SH-SY5Y (cell line): ENCODE measurements at regions not wholly inside any gene's neighbourhood (a gene's known extent, or its start where the extent isn't known, plus 50 kb on each side); places are given as distances from the start of the nearest gene placed in this dataset.

Source experiments
- GATA2 ChIP-seq: IDR thresholded peaks from 2 replicates; pipeline ENCODE4 v1.6.1; 2011; ENCODE audit warnings: mild to moderate bottlenecking, low read depth, low read length
- GATA3 ChIP-seq: IDR thresholded peaks from 2 replicates; pipeline ENCODE4 v1.6.1; 2011; ENCODE audit warnings: low read depth, mild to moderate bottlenecking, low read length, moderate library complexity

- TF ChIP-seq GATA2 (no peak), GATA3 (no peak)
Measured at GRCh38 chrX:112380541-112381278, 298.1 kb upstream of the TRPC5 start.

DNA sequence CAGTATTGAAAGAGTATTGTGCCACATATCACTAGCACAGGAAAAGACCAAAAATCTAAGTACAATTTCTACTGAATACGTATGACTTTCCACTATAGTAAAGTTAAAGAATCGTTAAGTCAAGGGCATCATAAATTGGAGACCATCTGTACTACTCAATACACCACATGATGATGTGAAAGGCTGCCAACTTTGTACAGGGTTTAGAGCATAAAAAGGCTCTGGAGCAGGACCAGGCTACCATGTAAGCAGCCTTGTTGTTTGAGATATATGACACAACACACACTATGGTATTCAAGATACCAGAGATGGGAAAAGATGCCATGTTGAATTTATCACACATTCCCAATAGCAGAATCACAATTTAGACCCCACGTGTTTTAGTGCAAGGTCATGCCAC, 294.9 kb upstream of the TRPC5 start:
- TF ChIP-seq GATA2 = no peak
- no peak for TF ChIP-seq GATA3

GRCh38 chrX:112368371-112368770, 285.8 kb upstream of the TRPC5 start:
- TF ChIP-seq GATA2 = no peak
- no peak for TF ChIP-seq GATA3

- TF ChIP-seq GATA2 (no peak), GATA3 (no peak)
Measured at GRCh38 chrX:112367065-112367464, 284.5 kb upstream of the TRPC5 start.

GRCh38 chrX:112359906-112360305, 277.3 kb upstream of the TRPC5 start:
- TF ChIP-seq GATA3 = no peak
- no peak for TF ChIP-seq GATA2

DNA sequence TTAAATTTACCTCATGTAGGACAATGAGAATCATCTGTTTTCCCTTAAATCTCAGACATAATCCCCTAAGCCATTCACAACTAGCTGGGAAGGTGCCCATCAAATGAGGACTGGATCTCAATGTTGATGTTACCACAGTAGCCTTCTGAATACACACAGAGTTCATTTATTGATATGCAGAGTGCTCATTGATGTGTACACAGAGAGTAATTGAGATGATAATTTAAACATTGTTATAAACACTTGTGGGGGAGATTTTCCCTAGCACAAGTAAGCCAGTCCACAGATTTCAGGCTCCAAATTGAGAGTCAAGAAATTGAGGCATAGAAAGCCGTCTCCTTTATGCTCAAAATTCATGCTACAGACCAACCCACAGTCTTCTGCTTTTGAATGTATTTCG, 273.4 kb upstream of the TRPC5 start:
- TF ChIP-seq GATA3 = no peak
- no peak for TF ChIP-seq GATA2

DNA sequence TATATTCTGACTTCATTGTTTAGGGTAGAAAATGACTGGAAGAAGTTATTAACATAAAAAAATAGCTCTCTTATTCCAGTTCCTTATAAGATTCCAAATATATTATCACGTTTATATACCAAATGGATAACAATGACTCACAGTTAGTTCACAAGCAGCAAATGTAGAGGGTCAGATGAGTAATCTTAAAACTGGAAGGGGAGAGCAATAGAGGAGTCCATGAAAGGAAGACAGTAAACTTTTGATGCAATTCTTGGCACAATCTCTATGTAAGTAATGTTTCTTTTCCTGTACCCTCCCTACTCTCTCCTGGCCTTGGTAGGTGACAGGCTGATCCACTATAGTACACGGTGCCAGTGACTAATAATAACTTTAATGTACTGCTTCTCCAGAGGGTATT, 259.0 kb upstream of the TRPC5 start:
- no peak for TF ChIP-seq GATA3
- no peak for TF ChIP-seq GATA2

DNA sequence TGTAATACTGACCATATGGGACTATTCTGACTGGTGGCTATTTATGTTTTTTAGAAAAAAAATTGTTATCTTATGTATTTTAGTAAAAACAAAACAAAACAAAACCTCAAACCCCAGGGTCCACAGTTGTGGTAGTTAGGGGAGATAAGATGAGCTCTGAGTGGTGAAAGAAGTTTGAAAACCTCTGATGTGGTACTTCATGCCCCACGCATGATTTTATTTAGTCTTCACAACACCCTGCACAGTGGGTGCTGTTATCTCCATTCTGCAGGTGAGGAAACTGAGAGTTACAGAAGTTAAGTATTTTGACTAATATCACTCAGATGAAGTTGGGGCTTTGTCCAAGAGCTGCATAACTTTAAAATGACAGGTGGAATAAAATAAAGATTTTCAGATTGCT, 230.6 kb upstream of the TRPC5 start:
- TF ChIP-seq GATA2 (no peak), GATA3 (no peak)

GRCh38 chrX:112306027-112306426, 223.5 kb upstream of the TRPC5 start:
- TF ChIP-seq GATA2 (no peak), GATA3 (no peak)

DNA sequence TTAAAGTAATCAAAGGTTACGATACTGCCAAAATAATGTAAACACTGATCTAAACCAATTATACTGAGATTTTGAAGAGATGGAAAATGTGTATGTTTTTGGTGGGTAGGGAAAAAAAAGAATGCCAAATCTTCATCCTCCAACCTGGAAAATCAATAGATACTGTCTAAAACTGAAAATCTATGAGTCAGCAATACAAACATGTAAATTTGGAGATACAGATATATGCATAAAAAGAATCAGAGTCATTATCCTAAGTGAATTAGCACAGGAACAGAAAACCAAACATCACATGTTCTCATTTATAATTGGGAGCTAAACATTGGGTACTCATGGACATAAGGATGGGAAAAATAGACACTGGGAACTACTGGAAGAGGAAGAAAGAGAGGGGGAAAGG, 197.4 kb upstream of the TRPC5 start:
- TF ChIP-seq GATA2 = no peak
- no peak for TF ChIP-seq GATA3

DNA sequence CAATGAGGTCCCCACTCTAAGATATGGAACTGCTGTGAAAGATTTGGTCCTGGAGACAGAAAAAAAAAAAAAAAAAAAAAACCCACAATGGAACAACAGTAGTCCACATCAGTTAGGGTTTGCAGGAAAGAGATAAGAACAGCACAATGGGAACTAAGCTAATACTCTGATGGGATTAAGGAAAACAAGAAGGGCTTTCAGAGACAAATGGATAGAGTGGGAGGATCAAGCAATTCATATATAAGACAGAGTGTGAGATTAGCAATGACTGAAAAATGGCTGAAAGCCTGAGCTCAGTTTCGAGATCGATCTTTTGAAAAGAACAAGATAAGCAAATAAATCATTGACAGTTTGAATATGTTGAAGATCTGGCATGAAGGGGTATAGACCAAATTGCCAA, 188.4 kb upstream of the TRPC5 start:
- TF ChIP-seq GATA2 = no peak
- TF ChIP-seq GATA3 = no peak

- no peak for TF ChIP-seq GATA2
- TF ChIP-seq GATA3 = no peak
Measured at GRCh38 chrX:112266136-112266535, 183.6 kb upstream of the TRPC5 start.

DNA sequence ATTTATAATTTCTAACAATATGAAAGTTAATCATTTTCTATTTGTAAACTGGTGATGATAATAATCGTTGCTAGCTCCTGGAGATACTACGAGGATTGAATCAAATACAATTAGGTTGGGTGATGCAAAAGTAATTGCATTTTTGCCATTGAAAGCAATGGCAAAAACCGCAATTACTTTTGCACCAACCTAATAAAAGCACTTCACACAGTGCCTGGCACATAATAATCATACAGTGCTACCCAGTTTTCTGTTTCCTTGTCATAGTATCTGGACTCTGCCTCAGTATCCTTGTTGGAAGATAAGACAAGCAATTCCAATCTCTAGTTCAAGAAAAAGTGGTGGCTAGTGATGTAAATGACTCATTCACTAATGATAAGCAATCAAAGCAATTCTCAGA, 176.8 kb upstream of the TRPC5 start:
- TF ChIP-seq GATA3 = no peak
- TF ChIP-seq GATA2 = no peak

GRCh38 chrX:112254896-112255295, 172.3 kb upstream of the TRPC5 start:
- TF ChIP-seq GATA2 (no peak), GATA3 (no peak)

GRCh38 chrX:112247714-112248113, 165.1 kb upstream of the TRPC5 start:
- TF ChIP-seq GATA2 = no peak
- TF ChIP-seq GATA3 = no peak

- TF ChIP-seq GATA2 = no peak
- TF ChIP-seq GATA3 = no peak
Measured at GRCh38 chrX:112235547-112235946, 153.0 kb upstream of the TRPC5 start.

DNA sequence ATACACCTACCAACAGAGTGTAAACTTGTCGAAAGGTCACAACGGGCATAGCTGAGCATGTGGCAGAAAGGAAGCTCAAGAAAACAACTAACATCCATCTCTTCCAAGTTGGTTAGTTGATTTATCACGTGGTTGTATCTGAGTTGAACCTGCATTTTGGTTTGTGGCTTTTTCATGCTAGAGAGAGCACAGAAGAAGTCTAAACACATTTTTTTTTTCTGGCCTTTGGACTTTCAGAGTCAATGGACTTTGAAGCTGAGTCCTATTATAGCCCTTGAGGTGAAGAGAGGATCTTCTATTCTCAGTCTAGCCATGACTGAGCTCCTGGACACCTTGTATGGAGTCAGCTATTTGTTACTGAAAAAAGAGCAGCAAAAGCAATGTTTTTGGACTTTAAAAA, 150.6 kb upstream of the TRPC5 start:
- no peak for TF ChIP-seq GATA2
- TF ChIP-seq GATA3 = no peak
